ENCODE measurements at regions not wholly inside any gene's neighbourhood (a gene's known extent, or its start where the extent isn't known, plus 50 kb on each side); places are given as distances from the start of the nearest gene placed in this dataset.

GRCh38 chr1:56417646-56418045, 161.7 kb downstream of the PLPP3 start:
- DNase-seq = no peak

GRCh38 chr1:56416495-56416894, 162.9 kb downstream of the PLPP3 start:
- DNase-seq = no peak

GRCh38 chr1:56415720-56416119, 163.6 kb downstream of the PLPP3 start:
- DNase-seq = no peak

- DNase-seq = no peak
Observed at GRCh38 chr1:56415258-56415657, 164.1 kb downstream of the PLPP3 start.

- no peak for DNase-seq
Observed at GRCh38 chr1:56414728-56415224, 164.6 kb downstream of the PLPP3 start.

- DNase-seq = no peak
Observed at GRCh38 chr1:56413671-56414199, 165.6 kb downstream of the PLPP3 start.

GRCh38 chr1:56411484-56412180, 167.7 kb downstream of the PLPP3 start:
- DNase-seq = no peak

GRCh38 chr1:56411021-56411420, 168.3 kb downstream of the PLPP3 start:
- DNase-seq = no peak

- DNase-seq = no peak
Observed at GRCh38 chr1:56410405-56410804, 169.0 kb downstream of the PLPP3 start.

- no peak for DNase-seq
Observed at GRCh38 chr1:56409112-56409691, 170.2 kb downstream of the PLPP3 start.

- no peak for DNase-seq
Observed at GRCh38 chr1:56406821-56407220, 172.5 kb downstream of the PLPP3 start.

GRCh38 chr1:56404561-56405030, 174.8 kb downstream of the PLPP3 start:
- no peak for DNase-seq

- DNase-seq = no peak
Observed at GRCh38 chr1:56404066-56404465, 175.3 kb downstream of the PLPP3 start.

GRCh38 chr1:56403321-56403720, 176.0 kb downstream of the PLPP3 start:
- no peak for DNase-seq

GRCh38 chr1:56401191-56401590, 178.2 kb downstream of the PLPP3 start:
- no peak for DNase-seq

GRCh38 chr1:56400526-56400925, 178.8 kb downstream of the PLPP3 start:
- no peak for DNase-seq

- no peak for DNase-seq
Observed at GRCh38 chr1:56399795-56400194, 179.6 kb downstream of the PLPP3 start.

GRCh38 chr1:56399326-56399725, 180.0 kb downstream of the PLPP3 start:
- no peak for DNase-seq

- no peak for DNase-seq
Observed at GRCh38 chr1:56397811-56398231, 181.5 kb downstream of the PLPP3 start.

- DNase-seq = no peak
Observed at GRCh38 chr1:56397409-56397808, 182.0 kb downstream of the PLPP3 start.

GRCh38 chr1:56396581-56396980, 182.8 kb downstream of the PLPP3 start:
- DNase-seq = no peak

GRCh38 chr1:56395776-56396175, 183.6 kb downstream of the PLPP3 start:
- DNase-seq = no peak

GRCh38 chr1:56394298-56394697, 185.1 kb downstream of the PLPP3 start:
- DNase-seq = no peak
